AG04449 (cell line): ENCODE measurements at regions not wholly inside any gene's neighbourhood (a gene's known extent, or its start where the extent isn't known, plus 50 kb on each side); places are given as distances from the start of the nearest gene placed in this dataset.

ENCODE experiments used
- CTCF ChIA-PET: fragments of 350-600 bp; formaldehyde crosslinking; extraction: SDS; loops from one replicate; lab custom pipeline; 2021; ENCODE audit warnings: antibody characterized with exemption; lab: Yijun Ruan, JAX
- POLR2A ChIA-PET: fragments of 400-600, 350-600 bp; formaldehyde crosslinking; extraction: SDS; loops from one replicate; lab custom pipeline; 2020; ENCODE audit warnings: antibody characterized with exemption, inconsistent platforms; lab: Yijun Ruan, JAX
- DNase-seq: peaks from one replicate; pipeline ENCODE4 v3.0.0-alpha.2; 2010; ENCODE audit warnings: low read depth, low spot score
- H3K4me3 ChIP-seq: 2 replicates; pipeline ENCODE4 v1.5.1; 2011; ENCODE audit warnings: low read depth, mild to moderate bottlenecking, control low read depth, low read length
- TF ChIP-seq, protein P1 (sequence below): IDR thresholded peaks from one replicate; pipeline ENCODE4 v1.5.1; 2011; ENCODE audit warnings: mild to moderate bottlenecking, moderate library complexity, low read length, control low read depth, inconsistent platforms; ENCODE audit not compliant: insufficient read depth; ENCODE audit errors: missing control alignments

DNA sequence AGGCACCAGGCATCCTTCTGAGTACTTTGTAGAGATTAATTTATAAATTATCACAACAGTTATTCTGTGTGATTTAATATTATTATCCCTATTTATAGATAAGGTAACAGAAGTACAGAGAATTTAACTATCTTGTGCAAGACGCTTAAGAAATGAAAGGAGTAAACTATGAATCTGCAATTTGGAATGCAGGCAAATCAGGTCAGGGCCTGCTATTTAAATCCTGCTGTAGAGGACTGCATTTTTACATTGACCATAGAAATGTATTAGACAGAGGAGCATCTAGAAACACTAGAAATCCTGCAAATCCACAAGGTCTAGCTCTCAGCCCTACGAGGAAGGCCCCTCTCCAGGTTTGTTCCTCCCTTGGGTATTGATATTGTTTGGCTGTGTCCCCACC is 336.2 kb downstream of the ETS1 start:
- TF ChIP-seq, protein P1, sequence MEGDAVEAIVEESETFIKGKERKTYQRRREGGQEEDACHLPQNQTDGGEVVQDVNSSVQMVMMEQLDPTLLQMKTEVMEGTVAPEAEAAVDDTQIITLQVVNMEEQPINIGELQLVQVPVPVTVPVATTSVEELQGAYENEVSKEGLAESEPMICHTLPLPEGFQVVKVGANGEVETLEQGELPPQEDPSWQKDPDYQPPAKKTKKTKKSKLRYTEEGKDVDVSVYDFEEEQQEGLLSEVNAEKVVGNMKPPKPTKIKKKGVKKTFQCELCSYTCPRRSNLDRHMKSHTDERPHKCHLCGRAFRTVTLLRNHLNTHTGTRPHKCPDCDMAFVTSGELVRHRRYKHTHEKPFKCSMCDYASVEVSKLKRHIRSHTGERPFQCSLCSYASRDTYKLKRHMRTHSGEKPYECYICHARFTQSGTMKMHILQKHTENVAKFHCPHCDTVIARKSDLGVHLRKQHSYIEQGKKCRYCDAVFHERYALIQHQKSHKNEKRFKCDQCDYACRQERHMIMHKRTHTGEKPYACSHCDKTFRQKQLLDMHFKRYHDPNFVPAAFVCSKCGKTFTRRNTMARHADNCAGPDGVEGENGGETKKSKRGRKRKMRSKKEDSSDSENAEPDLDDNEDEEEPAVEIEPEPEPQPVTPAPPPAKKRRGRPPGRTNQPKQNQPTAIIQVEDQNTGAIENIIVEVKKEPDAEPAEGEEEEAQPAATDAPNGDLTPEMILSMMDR, result no peak
- ChIA-PET POLR2A (no interaction called here), CTCF (interaction anchor here (0.7 to 1.2 kb wide), 3 partner anchors 32 to 79 kb away, joined by 3 to 4 read pairs (median 3); no protein-coding TSS in a partner anchor)
- H3K4me3 ChIP-seq, result no peak overlapping the region
- DNase-seq, result peak; percentile 44

DNA sequence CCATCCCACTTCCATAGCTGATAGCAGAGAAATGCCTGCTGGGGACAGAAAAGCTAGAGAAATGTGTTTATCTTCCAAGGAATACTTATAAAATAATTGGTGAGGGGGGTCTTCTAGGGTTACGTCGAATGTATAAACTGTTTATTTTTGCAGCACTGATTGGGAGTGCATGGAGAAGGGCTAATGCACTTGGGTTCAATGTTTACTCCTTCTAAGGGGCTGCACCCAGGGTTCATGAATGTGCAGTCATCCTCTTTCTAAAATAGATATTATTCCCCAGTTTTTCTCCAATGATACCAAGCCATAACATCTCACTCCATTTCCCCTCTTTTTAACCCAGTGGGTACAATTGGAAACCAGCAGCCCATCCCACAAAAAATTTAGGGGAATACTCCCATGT is 336.9 kb downstream of the ETS1 start:
- ChIA-PET POLR2A (no interaction called here), CTCF (no interaction called here)
- no peak for DNase-seq
- TF ChIP-seq, protein P1, result no peak
- H3K4me3 ChIP-seq, result no peak overlapping the region

DNA sequence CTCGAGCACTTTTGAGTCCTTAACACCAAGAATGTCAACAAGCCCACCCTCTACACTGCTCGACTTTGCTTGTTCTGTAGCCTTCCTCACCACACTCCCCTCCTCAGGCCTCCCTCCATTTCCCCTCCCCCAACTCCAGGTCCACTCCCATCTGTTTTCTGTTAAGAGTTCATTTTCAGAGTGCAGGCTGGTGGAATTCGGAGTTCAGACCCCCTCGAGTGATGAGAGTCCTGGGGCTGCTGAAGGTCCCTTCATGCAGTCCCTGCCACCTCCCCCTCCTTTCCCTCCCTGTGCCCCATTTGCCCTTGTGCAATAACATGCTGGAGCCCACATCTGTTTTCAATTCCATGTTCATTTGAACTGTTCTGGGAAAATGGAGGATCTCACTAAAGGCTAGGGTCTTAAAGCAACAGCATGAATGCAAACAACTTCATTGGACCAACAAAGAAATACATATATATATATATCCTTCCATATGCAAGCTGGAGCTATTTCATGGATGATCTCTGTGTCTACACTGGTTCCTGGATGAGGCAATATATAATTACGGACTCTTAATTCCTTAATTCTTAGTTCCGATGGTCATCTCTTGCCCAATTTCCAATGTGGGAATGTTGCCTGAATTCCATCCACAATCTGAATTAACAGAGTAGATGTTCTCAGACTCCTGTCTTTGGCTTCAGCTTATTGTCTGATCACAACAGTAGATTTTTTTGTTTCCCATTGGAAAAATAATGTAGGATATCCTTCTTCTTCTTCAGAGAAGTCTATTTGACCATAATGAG is 340.4 kb downstream of the ETS1 start:
- ChIA-PET POLR2A (no interaction called here), CTCF (interaction anchor here (1.2 to 1.6 kb wide), 3 partner anchors 27 to 150 kb away, joined by 3 to 5 read pairs (median 3); no protein-coding TSS in a partner anchor)
- no peak for DNase-seq

DNA sequence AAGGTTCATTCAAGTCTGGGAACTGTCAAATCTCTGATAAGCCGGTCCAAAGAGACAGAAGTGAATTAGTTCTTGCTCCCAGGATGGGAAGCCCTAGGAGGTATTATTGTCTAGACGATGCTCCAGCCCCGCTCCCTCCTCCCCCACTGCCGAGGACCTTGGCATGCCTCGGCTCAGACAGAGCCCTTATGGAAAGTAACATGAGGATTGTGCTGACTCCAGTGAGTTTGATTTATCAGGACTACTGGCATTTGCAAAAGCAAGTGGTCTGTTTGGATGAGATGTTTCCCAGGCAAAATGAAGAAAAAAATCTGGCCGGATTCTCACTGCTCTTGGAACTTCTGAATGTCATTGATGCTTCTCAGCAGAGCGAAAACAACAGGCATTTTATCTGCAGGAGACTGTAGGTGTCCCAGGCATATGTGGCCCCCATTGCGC is 341.0 kb downstream of the ETS1 start:
- no peak overlapping the region for H3K4me3 ChIP-seq
- CTCF ChIA-PET, result no interaction called here
- POLR2A ChIA-PET, result no interaction called here
- no peak for DNase-seq
- TF ChIP-seq, protein P1, result no peak

More for the DNA sequence above, 340.4 kb downstream of the ETS1 start:
- TF ChIP-seq, protein P1, result no peak
- H3K4me3 ChIP-seq, result no peak overlapping the region

DNA sequence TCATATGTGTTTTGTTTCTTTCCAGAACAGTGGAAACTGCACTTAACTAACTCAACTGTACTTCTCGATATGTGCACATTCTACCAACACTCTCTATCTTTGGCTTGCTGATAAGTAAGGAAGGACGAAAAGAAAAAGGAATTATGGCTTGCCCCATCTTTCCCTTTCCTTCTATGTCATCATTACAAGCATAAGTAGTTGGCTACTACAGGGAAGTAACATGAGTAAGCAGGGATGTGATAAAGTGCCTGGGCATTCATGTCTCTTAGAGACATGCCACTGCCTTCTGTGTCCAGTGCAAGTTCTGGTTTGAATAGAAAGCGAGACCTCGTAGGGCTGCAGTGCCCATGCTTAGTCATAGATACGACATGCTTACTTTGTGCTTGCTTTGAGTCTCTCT is 342.5 kb downstream of the ETS1 start:
- POLR2A ChIA-PET, result no interaction called here
- H3K4me3 ChIP-seq, result no peak overlapping the region
- TF ChIP-seq, protein P1, result no peak
- no peak for DNase-seq
- CTCF ChIA-PET, result no interaction called here

DNA sequence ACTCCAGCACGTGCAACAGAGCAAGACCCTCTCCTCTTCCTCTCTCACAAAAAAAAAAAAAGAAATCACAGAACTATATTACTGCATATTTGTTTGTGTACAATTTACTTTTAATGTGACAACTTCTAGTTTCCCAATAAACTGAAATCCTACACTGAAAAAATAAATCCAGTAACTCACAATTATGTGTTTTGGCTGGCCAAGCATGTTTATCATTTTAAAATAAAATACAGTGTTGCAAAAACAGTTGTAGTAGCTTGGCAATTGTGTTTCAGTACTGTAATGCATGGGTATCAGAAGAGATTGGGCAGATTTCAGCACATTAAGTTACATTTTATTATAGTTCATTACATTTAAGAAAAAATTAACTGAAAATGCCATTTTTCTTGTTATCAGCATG is 344.9 kb downstream of the ETS1 start:
- DNase-seq, result no peak
- ChIA-PET POLR2A (no interaction called here), CTCF (no interaction called here)
- no peak overlapping the region for H3K4me3 ChIP-seq
- TF ChIP-seq, protein P1, result no peak
